GM21825 (cell line): ENCODE measurements at regions not wholly inside any gene's neighbourhood (a gene's known extent, or its start where the extent isn't known, plus 50 kb on each side); places are given as distances from the start of the nearest gene placed in this dataset.

Experiments
- ATAC-seq: cut with Tn5 transposase; IDR thresholded peaks from one replicate; pipeline ENCODE4 v1.9.1; 2021; ENCODE audit warnings: mild to moderate bottlenecking, moderate library complexity; ENCODE audit not compliant: unreplicated experiment

GRCh38 chr15:68499620-68500312, 67.8 kb upstream of the ITGA11 start:
- no peak for ATAC-seq

GRCh38 chr15:68500363-68501258, 68.6 kb upstream of the ITGA11 start:
- no peak for ATAC-seq

GRCh38 chr15:68501259-68501591, 69.3 kb upstream of the ITGA11 start:
- no peak for ATAC-seq

GRCh38 chr15:68501616-68502015, 69.7 kb upstream of the ITGA11 start:
- no peak for ATAC-seq

- no peak for ATAC-seq
These were observed 70.5 kb upstream of the ITGA11 start for GRCh38 chr15:68502398-68502901.

- ATAC-seq: no peak
These were observed 71.2 kb upstream of the ITGA11 start for GRCh38 chr15:68503213-68503612.

DNA sequence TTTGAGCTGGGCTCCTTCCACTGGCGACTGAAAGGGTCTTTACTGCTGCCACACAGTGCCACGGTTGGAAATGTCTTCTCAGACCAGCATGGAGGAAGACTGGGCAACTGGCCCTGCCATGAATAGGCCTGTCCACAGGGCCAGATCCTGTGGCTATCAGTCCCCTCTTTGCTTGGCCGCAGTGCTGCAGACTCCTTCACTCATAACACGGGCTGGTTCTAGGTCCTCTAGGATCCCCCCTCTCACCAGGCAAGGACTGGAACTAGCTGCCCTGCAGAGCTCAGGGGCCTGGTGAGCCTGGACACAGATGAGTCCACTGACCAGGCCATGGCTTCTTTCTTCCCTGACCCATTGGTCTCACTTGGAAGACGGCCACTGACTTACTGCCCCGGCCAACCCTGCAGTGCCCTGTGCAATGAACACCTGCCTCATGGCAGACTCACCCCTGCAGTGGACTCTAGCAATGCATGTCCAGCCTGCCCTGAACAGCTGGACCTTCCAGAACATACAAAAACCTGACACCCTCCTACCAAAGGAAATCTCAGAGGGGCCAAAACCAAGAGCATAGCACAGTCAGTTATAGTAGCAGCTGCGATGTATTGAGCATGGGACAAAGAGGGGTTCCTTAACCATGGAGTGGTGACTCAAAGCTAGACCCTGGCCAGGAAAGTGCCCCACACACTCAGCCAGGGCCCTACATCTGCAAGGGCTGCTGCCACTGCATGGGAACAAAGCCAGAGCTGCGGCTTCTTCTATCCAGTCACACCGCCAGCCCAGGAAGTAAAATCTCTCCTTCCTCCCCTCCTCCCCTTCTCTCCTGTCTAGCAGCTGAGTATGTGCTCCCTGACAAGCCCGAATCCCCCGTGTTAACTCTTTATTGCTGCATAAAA, 72.1 kb upstream of the ITGA11 start:
- ATAC-seq: no peak

DNA sequence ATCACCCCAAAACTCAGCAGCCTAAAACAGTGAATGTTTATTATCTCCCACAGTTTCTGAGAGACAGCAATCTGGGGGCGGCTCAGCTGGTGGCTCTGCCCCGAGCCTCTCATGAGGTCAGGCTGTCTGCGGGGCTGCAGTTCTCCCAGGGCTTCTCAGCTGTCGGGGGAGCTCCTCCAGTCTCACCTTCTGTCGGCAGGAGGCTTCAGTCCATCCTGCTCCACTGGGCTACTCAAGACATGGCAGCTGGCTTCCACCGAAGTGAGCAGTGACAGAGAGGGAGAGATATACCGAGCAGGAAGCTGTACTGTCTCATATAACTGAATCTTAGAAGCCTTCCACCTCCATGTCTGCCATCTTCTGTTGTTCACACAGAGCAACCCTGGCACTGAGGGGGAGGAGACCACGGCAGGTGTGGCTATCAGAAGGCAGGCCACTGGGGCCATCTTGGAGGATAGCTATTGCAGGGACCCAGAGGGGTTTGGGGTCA, 72.8 kb upstream of the ITGA11 start:
- ATAC-seq: no peak

DNA sequence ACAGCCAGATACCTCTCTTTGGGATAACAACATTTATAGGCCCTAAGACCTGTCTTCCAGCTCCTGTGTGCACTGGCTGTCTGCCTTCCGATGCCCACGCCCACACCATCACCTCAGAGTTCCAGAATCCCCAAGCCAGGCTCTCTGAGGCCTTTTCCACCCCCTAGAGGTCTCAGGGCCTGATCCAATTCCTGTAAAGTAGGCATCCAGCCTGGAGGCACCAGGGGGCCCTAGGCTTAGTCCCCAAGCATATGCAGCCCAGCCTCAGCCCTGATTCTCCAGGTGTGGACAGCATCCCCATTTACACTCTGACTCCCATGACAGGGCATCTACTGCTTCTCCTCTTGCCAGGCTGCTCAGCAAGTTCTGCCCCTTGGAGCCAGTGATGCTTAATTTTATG, 72.7 kb upstream of the CORO2B start:
- no peak for ATAC-seq

DNA sequence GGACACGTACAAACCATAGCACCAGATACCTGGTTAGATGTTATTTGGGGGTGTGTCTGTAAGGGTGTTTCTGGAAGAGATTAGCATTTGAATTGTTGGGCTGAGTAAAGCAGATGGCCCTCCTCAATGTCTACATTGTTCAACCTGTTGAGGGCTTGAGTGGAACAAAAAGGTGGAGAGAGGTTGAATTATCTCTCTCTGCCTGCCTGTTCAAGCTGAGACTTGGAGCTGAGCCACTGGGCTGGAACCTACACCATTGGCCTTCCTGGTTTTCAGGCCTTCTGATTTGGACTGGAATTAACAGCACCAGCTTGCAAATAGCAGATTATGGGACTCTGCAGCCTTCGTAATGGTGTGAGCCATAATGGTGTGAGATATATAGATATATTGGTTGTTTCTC, 71.3 kb upstream of the CORO2B start:
- ATAC-seq: no peak

- no peak for ATAC-seq
These were observed 70.2 kb upstream of the CORO2B start for GRCh38 chr15:68508485-68509189.

DNA sequence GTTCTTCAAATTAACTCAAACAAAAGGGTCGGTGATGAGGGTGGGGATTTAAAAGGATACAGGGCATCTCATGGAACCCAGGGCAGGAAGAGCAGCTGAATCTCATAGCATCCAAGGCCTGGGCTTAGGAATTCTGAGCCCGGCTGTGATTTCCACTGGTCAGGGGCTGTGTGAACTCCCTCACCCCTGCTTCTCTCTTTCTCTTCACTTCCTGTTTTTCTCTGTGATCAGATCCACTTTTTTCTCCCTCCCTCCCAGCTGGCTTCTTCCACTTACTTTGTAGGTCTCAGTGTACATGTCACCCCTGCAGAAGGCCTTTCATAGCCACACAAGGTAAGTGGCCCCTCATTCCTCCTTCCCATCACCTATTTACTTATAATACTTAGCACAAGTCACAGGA, 68.2 kb upstream of the CORO2B start:
- no peak for ATAC-seq

GRCh38 chr15:68511073-68511991, 67.5 kb upstream of the CORO2B start:
- ATAC-seq: no peak

GRCh38 chr15:68512052-68512451, 66.7 kb upstream of the CORO2B start:
- ATAC-seq: no peak

- ATAC-seq: no peak
These were observed 66.2 kb upstream of the CORO2B start for GRCh38 chr15:68512598-68512997.

DNA sequence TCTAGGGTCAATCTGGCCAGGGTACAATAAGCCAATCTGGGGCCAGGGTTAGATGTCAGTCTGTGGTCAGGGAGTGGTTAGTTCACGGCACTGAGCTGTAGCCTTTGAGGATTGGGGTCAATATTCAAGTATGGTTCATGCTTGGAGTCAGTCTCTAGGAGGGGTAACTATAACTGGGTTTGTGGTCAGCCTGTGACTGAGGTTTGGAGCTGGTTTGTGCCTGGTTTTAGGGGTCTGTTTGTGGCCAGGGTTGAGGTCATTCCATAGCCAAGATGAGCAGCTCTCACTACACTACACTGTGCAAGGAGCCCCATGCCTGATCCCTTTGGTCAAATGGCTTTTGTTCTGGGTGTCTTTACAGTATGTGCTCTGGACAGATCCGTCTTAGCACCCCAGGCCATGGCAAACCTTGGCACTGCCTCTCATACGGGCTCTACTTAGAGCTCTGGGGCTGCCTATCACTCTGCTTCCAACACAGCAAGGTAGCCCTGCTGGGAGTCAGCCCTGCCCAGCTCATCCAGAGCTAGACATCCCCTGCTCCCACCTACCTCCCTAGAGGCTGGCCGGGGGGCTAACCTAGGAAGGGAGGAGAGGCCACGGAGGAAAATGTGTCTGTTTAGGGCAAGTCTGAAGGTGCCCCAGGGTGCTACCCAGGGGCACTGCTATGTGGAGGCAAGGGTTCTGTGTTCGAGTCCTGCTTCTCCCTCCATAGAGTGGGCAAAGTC, 63.3 kb upstream of the CORO2B start:
- no peak for ATAC-seq

GRCh38 chr15:68517285-68517761, 61.5 kb upstream of the CORO2B start:
- no peak for ATAC-seq

GRCh38 chr15:68518046-68518445, 60.7 kb upstream of the CORO2B start:
- no peak for ATAC-seq
